ENCODE measurements at regions not wholly inside any gene's neighbourhood (a gene's known extent, or its start where the extent isn't known, plus 50 kb on each side); places are given as distances from the start of the nearest gene placed in this dataset.

DNA sequence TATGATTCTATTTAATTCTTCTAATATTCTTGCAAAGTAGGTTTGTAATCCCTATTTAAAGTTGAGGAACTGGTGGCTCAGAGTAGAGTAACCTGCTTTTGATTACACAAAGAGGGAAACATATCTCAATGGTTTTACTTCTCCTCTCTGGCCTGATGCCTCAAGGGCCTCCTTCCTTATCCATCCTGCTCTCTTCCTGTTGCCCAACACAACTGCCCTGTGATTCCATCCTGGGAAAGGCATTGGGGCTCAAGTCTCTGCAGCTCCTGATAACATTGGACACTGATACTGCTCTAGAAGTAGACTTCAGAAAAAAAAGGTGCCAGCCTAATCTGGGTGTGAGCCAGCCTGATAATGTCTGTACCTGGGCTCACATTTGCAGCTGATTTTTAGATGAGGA, 75.8 kb downstream of the RDH14 start:
- in situ Hi-C loops (cut with HindIII; ENCODE audit: low sequenced_read_pairs) = no loop called here
- no peak overlapping the region for H3K4me3 ChIP-seq (ENCODE audit: low read depth, low read length)
- DNase-seq (ENCODE audit: low read depth) = no peak
- no peak for TF ChIP-seq CTCF (IDR thresholded peaks at IDR 0.05; ENCODE audit: low read depth, low read length, missing control alignments)

DNA sequence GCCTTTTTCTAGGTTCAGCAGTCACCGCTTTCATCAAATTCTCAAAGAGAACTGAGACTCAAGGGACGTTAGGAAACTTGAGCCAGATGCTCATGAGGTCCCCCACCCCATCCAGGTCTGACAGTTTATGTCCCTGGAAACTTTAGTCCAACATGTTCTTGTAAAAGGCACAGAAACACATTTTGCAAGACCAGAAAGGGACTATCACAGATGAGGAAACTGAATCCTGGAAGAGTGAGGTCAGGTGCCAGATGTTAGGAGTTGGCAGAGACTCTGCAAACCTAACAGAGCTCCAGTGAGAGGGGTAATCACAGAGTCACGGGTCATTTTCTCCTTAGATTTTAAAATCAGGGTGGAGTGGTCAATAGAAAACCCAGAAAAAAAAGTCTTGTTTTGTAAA, 76.6 kb downstream of the RDH14 start:
- in situ Hi-C loops (cut with HindIII; ENCODE audit: low sequenced_read_pairs) = no loop called here
- DNase-seq (ENCODE audit: low read depth) = no peak
- TF ChIP-seq CTCF (IDR thresholded peaks at IDR 0.05; ENCODE audit: low read depth, low read length, missing control alignments) = no peak
- no peak overlapping the region for H3K4me3 ChIP-seq (ENCODE audit: low read depth, low read length)

DNA sequence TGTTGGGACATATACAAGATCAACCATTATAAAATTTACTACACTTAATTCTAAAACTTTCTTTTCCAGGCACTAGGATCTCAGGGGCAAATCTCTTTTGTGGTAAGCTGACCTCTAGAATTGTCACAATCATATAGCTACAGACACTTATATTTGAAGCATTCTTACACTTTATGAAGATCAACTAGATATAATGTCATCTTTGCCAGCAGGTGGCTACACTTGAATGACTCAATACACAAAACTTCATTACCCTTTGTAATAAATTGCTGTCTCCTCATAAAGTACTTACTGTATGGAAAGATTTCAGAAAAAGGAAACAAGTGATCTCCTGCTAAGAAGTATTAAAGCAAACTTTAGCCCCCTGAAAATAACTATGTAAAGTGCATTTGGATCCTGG, 77.8 kb downstream of the RDH14 start:
- DNase-seq (ENCODE audit: low read depth) = no peak
- H3K4me3 ChIP-seq (ENCODE audit: low read depth, low read length) = no peak overlapping the region
- no peak for TF ChIP-seq CTCF (IDR thresholded peaks at IDR 0.05; ENCODE audit: low read depth, low read length, missing control alignments)
- in situ Hi-C loops (cut with HindIII; ENCODE audit: low sequenced_read_pairs) = no loop called here

DNA sequence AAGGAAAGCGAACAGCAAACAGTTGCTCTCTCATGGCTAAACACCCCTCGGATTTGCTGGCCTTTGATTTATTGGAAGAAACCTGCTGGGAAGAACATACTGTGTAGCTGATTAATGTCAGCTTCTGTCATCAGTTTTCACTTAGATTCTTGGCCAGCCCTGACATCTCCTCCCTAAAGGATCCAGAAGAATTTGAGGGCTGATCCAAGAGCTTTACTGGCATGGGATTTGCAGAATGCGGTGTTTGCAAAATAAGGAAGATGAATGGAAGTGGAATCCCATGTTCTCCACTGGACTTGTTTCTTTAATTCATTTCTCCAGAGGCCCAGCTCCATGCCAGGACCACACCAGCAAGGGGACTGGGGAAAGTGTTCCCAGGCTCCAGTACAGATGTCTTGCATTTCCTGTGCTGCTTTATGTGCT, 80.5 kb downstream of the RDH14 start:
- no peak for DNase-seq (ENCODE audit: low read depth)
- no peak overlapping the region for H3K4me3 ChIP-seq (ENCODE audit: low read depth, low read length)
- in situ Hi-C loops (cut with HindIII; ENCODE audit: low sequenced_read_pairs) = no loop called here
- TF ChIP-seq CTCF (IDR thresholded peaks at IDR 0.05; ENCODE audit: low read depth, low read length, missing control alignments) = no peak

- in situ Hi-C loops (cut with HindIII; ENCODE audit: low sequenced_read_pairs) = no loop called here
- no peak overlapping the region for H3K4me3 ChIP-seq (ENCODE audit: low read depth, low read length)
- no peak for DNase-seq (ENCODE audit: low read depth)
- no peak for TF ChIP-seq CTCF (IDR thresholded peaks at IDR 0.05; ENCODE audit: low read depth, low read length, missing control alignments)
Measured at GRCh38 chr2:18477293-18477692, 83.2 kb downstream of the RDH14 start.

DNA sequence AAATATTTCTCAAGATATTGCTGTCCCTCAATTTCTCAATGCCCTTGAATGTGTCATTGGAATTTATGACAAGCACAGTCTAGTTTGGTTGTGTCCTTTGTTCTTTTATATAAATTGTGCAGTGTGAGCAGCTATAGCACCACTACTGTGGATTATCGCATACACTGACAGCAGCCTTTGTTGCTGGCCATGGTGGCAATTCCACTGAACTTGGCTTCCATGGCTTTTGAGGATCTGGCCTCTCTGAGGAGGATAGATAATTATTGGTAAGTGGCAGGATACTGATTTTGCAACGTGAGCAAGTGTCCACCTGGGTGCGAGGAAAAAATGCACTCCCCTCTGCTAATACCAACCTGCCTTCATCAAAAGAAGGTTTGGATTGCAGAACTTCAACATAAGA, 84.0 kb downstream of the RDH14 start:
- DNase-seq (ENCODE audit: low read depth) = no peak
- no peak for TF ChIP-seq CTCF (IDR thresholded peaks at IDR 0.05; ENCODE audit: low read depth, low read length, missing control alignments)
- in situ Hi-C loops (cut with HindIII; ENCODE audit: low sequenced_read_pairs) = no loop called here
- H3K4me3 ChIP-seq (ENCODE audit: low read depth, low read length) = no peak overlapping the region

DNA sequence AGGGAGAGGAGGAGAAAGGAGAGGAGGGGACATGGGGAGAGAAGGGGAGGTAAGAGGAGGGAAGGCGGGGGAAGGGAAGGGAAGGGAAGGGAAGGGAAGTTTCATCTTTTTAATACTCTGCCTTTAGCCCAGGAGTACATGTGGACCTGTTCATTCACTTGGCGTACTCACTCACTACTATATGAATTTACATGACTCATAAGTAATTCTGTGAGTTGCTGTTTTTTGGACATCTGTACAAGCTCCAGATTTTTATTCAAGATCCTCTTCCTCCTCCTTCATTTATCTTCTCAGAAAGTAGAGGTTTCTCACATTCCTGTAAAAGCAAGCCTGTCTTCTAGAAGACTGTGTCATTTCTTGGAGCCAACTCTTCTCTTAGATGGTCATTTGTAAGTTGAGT, 84.6 kb downstream of the RDH14 start:
- in situ Hi-C loops (cut with HindIII; ENCODE audit: low sequenced_read_pairs) = no loop called here
- H3K4me3 ChIP-seq (ENCODE audit: low read depth, low read length) = no peak overlapping the region
- no peak for DNase-seq (ENCODE audit: low read depth)
- TF ChIP-seq CTCF (IDR thresholded peaks at IDR 0.05; ENCODE audit: low read depth, low read length, missing control alignments) = no peak
